CD4-positive, alpha-beta memory T cell (primary cell): ENCODE measurements at regions not wholly inside any gene's neighbourhood (a gene's known extent, or its start where the extent isn't known, plus 50 kb on each side); places are given as distances from the start of the nearest gene placed in this dataset.

ENCODE experiments used
- CTCF ChIA-PET: fragments of 350-600 bp; sonication (Branson Sonifier 250); formaldehyde crosslinking; loops from one replicate; lab custom pipeline; 2021; ENCODE audit warnings: inconsistent platforms; ENCODE audit not compliant: partially characterized antibody; lab: Charles Lee
- POLR2A ChIA-PET: fragments of 350-600 bp; sonication (Branson Sonifier 250); formaldehyde crosslinking; loops from one replicate; lab custom pipeline; 2021; ENCODE audit not compliant: partially characterized antibody; lab: Charles Lee
- DNase-seq, 5 donors: peaks; one replicate each; pipeline versions ENCODE4 v3.0.0 to v3.0.0-alpha.2; 2020 to 2022; ENCODE audit warnings: mixed read lengths in 1 of 5
- H3K27ac ChIP-seq: one replicate; pipeline ENCODE4 v1.7.0; 2013; ENCODE audit warnings: low read depth, low read length
- H3K27me3 ChIP-seq: 2 replicates; pipeline ENCODE4 v1.7.0; 2013; ENCODE audit warnings: mild to moderate bottlenecking, low read length, moderate library complexity; ENCODE audit not compliant: insufficient read depth
- H3K36me3 ChIP-seq: 2 replicates; pipeline ENCODE4 v1.7.0; 2013; ENCODE audit warnings: mild to moderate bottlenecking, low read length, moderate library complexity; ENCODE audit not compliant: insufficient read depth
- H3K4me1 ChIP-seq: 2 replicates; pipeline ENCODE4 v1.7.0; 2013; ENCODE audit warnings: mild to moderate bottlenecking, low read length, moderate library complexity; ENCODE audit not compliant: insufficient read depth
- H3K4me3 ChIP-seq, 2 donors: one replicate each; pipeline ENCODE4 v1.7.0; 2013; ENCODE audit warnings: low read length in 2 of 2, mild to moderate bottlenecking in 1 of 2
- H3K9me3 ChIP-seq, 2 donors: one replicate each; pipeline ENCODE4 v1.7.0; 2013; ENCODE audit warnings: low read length in 2 of 2, control low read depth in 1 of 2; ENCODE audit not compliant: control insufficient read depth in 1 of 2
- H3K27ac Mint-ChIP-seq, 7 donors: one replicate each; pipeline ENCODE4 v1.8.0; 2020 to 2021; ENCODE audit warnings: mixed read lengths in 7 of 7, mild to moderate bottlenecking in 6 of 7, inconsistent platforms in 3 of 7, moderate library complexity in 3 of 7
- H3K27me3 Mint-ChIP-seq, 2 donors: one replicate each; pipeline ENCODE4 v1.8.0; 2020 to 2021; ENCODE audit warnings: mixed read lengths in 2 of 2
- H3K36me3 Mint-ChIP-seq, 2 donors: one replicate each; pipeline ENCODE4 v1.8.0; 2020 to 2021; ENCODE audit warnings: mixed read lengths in 2 of 2, inconsistent platforms in 1 of 2, mild to moderate bottlenecking in 1 of 2
- H3K4me1 Mint-ChIP-seq, 4 donors: one replicate each; pipeline ENCODE4 v1.8.0; 2020 to 2021; ENCODE audit warnings: mixed read lengths in 4 of 4, mild to moderate bottlenecking in 1 of 4
- H3K4me3 Mint-ChIP-seq, 8 donors: one replicate each; pipeline ENCODE4 v1.8.0; 2020 to 2021; ENCODE audit warnings: mixed read lengths in 8 of 8, mild to moderate bottlenecking in 7 of 8, moderate library complexity in 6 of 8, inconsistent platforms in 3 of 8
- H3K9me3 Mint-ChIP-seq, 8 donors: one replicate each; pipeline ENCODE4 v1.8.0; 2020 to 2021; ENCODE audit warnings: mixed read lengths in 8 of 8, mild to moderate bottlenecking in 5 of 8, inconsistent platforms in 3 of 8, moderate library complexity in 1 of 8
- intact Hi-C: fragments of 100-400 bp; cut with micrococcal nuclease; formaldehyde crosslinking; loops from one replicate; pipeline ENCODE4 v1.15.1; 2023

GRCh38 chr5:86427158-86427557 is 190.6 kb upstream of the COX7C start:
- H3K36me3 Mint-ChIP-seq, result no peaks in the 10 kb centered on the region
- no peak overlapping the region for H3K27ac Mint-ChIP-seq
- peaks cover 0 to 4% (median 0%) of the 10 kb centered on the region in 8 donors for H3K9me3 Mint-ChIP-seq
- no peak for DNase-seq
- H3K4me3 Mint-ChIP-seq, result no peak overlapping the region
- POLR2A ChIA-PET, result no interaction called here
- no peak overlapping the region for H3K4me3 ChIP-seq
- intact Hi-C loops, result no loop called here
- H3K27ac ChIP-seq, result no peak overlapping the region
- H3K4me1 ChIP-seq, result no peaks in the 10 kb centered on the region
- no peaks in the 10 kb centered on the region for H3K4me1 Mint-ChIP-seq
- H3K36me3 ChIP-seq, result no peaks in the 10 kb centered on the region
- CTCF ChIA-PET, result no interaction called here
- no peaks in the 10 kb centered on the region for H3K9me3 ChIP-seq
- no peaks in the 10 kb centered on the region for H3K27me3 ChIP-seq
- no peaks in the 10 kb centered on the region for H3K27me3 Mint-ChIP-seq

GRCh38 chr5:86439593-86440110 is 178.1 kb upstream of the COX7C start:
- H3K27ac Mint-ChIP-seq, result no peak overlapping the region
- Histone ChIP-seq H3K36me3 (no peaks in the 10 kb centered on the region), H3K27ac (no peak overlapping the region), H3K9me3 (no peaks in the 10 kb centered on the region), H3K4me1 (no peaks in the 10 kb centered on the region), H3K27me3 (no peaks in the 10 kb centered on the region), H3K4me3 (no peak overlapping the region)
- H3K27me3 Mint-ChIP-seq, result no peaks in the 10 kb centered on the region
- H3K36me3 Mint-ChIP-seq, result no peaks in the 10 kb centered on the region
- ChIA-PET CTCF (no interaction called here), POLR2A (no interaction called here)
- no peak overlapping the region for H3K4me3 Mint-ChIP-seq
- DNase-seq, result no peak
- H3K4me1 Mint-ChIP-seq, result no peaks in the 10 kb centered on the region
- intact Hi-C loops, result no loop called here
- no peaks in the 10 kb centered on the region for H3K9me3 Mint-ChIP-seq

- no peaks in the 10 kb centered on the region for H3K9me3 Mint-ChIP-seq
- no peak for DNase-seq
- H3K27ac Mint-ChIP-seq, result no peak overlapping the region
- no peaks in the 10 kb centered on the region for H3K36me3 ChIP-seq
- no peaks in the 10 kb centered on the region for H3K4me1 Mint-ChIP-seq
- no peaks in the 10 kb centered on the region for H3K36me3 Mint-ChIP-seq
- no peaks in the 10 kb centered on the region for H3K27me3 Mint-ChIP-seq
- H3K4me1 ChIP-seq, result no peaks in the 10 kb centered on the region
- no peak overlapping the region for H3K4me3 Mint-ChIP-seq
- H3K9me3 ChIP-seq, result no peaks in the 10 kb centered on the region
- intact Hi-C loops, result no loop called here
- CTCF ChIA-PET, result no interaction called here
- H3K27me3 ChIP-seq, result no peaks in the 10 kb centered on the region
- no peak overlapping the region for H3K27ac ChIP-seq
- no peak overlapping the region for H3K4me3 ChIP-seq
- POLR2A ChIA-PET, result no interaction called here
These were observed 175.6 kb upstream of the COX7C start for GRCh38 chr5:86442036-86442745.

GRCh38 chr5:86447362-86447761 is 170.4 kb upstream of the COX7C start:
- Histone ChIP-seq H3K4me3 (no peak overlapping the region), H3K36me3 (no peaks in the 10 kb centered on the region), H3K27me3 (no peaks in the 10 kb centered on the region), H3K9me3 (no peaks in the 10 kb centered on the region), H3K4me1 (no peaks in the 10 kb centered on the region), H3K27ac (no peak overlapping the region)
- no peak for DNase-seq
- Mint-ChIP-seq H3K27me3 (peaks cover 0 to 2% of the 10 kb centered on the region in 2 donors), H3K4me1 (no peaks in the 10 kb centered on the region), H3K9me3 (peaks cover 0 to 3% (median 0%) of the 10 kb centered on the region in 8 donors), H3K36me3 (no peaks in the 10 kb centered on the region), H3K27ac (no peak overlapping the region), H3K4me3 (no peak overlapping the region)
- intact Hi-C loops, result no loop called here
- ChIA-PET CTCF (no interaction called here), POLR2A (no interaction called here)

- no peaks in the 10 kb centered on the region for H3K9me3 ChIP-seq
These were observed 165.5 kb upstream of the COX7C start for GRCh38 chr5:86452251-86452650.

GRCh38 chr5:86460519-86460918 is 157.2 kb upstream of the COX7C start:
- Histone ChIP-seq H3K27ac (no peak overlapping the region), H3K27me3 (no peaks in the 10 kb centered on the region), H3K4me3 (no peak overlapping the region), H3K9me3 (peaks cover 0 to 3% of the 10 kb centered on the region in 2 donors), H3K4me1 (no peaks in the 10 kb centered on the region), H3K36me3 (no peaks in the 10 kb centered on the region)
- DNase-seq, result no peak
- H3K9me3 Mint-ChIP-seq, result peaks cover 2 to 32% (median 25%) of the 10 kb centered on the region in 8 donors
- H3K36me3 Mint-ChIP-seq, result peaks cover 0 to under 1% of the 10 kb centered on the region in 2 donors
- no peaks in the 10 kb centered on the region for H3K27me3 Mint-ChIP-seq
- intact Hi-C loops, result no loop called here
- no peaks in the 10 kb centered on the region for H3K4me1 Mint-ChIP-seq
- ChIA-PET POLR2A (no interaction called here), CTCF (no interaction called here)
- H3K4me3 Mint-ChIP-seq, result no peak overlapping the region
- H3K27ac Mint-ChIP-seq, result no peak overlapping the region

More at GRCh38 chr5:86452251-86452650, 165.5 kb upstream of the COX7C start:
- Histone ChIP-seq H3K4me1 (no peaks in the 10 kb centered on the region), H3K36me3 (no peaks in the 10 kb centered on the region), H3K27ac (no peak overlapping the region), H3K4me3 (no peak overlapping the region), H3K27me3 (no peaks in the 10 kb centered on the region)
- ChIA-PET POLR2A (no interaction called here), CTCF (interaction anchor here (1.7 kb wide), 1 partner anchor 11 kb away, joined by 3 read pairs; no protein-coding TSS in a partner anchor)
- no peak overlapping the region for H3K27ac Mint-ChIP-seq
- no peak for DNase-seq
- no peaks in the 10 kb centered on the region for H3K4me1 Mint-ChIP-seq
- H3K4me3 Mint-ChIP-seq, result no peak overlapping the region
- intact Hi-C loops, result no loop called here
- peaks cover 0 to 2% of the 10 kb centered on the region in 2 donors for H3K27me3 Mint-ChIP-seq
- H3K9me3 Mint-ChIP-seq, result peaks cover 0 to 3% (median under 1%) of the 10 kb centered on the region in 8 donors
- H3K36me3 Mint-ChIP-seq, result no peaks in the 10 kb centered on the region

- CTCF ChIA-PET, result no interaction called here
- DNase-seq, result no peak
- POLR2A ChIA-PET, result no interaction called here
- Mint-ChIP-seq H3K4me1 (no peaks in the 10 kb centered on the region), H3K4me3 (no peak overlapping the region), H3K36me3 (peaks cover 0 to 2% of the 10 kb centered on the region in 2 donors), H3K27me3 (no peaks in the 10 kb centered on the region), H3K27ac (no peak overlapping the region), H3K9me3 (peaks cover 2 to 37% (median 29%) of the 10 kb centered on the region in 8 donors)
- intact Hi-C loops, result no loop called here
- no peaks in the 10 kb centered on the region for H3K36me3 ChIP-seq
- peaks cover 0 to 6% of the 10 kb centered on the region in 2 donors for H3K9me3 ChIP-seq
- H3K4me3 ChIP-seq, result no peak overlapping the region
- H3K4me1 ChIP-seq, result no peaks in the 10 kb centered on the region
- H3K27ac ChIP-seq, result no peak overlapping the region
- H3K27me3 ChIP-seq, result no peaks in the 10 kb centered on the region
These were observed 156.4 kb upstream of the COX7C start for GRCh38 chr5:86461169-86461956.
